Hematopoietic multipotent progenitor cell (in vitro differentiated cells): ENCODE measurements at regions not wholly inside any gene's neighbourhood (a gene's known extent, or its start where the extent isn't known, plus 50 kb on each side); places are given as distances from the start of the nearest gene placed in this dataset.
"Not testable (repeated sequence)": the region's sequence is repeated elsewhere in the genome, so short reads cannot be mapped to it uniquely, and the experiment has no call there.

Experiments
- DNase-seq, 3 donors: peaks; one replicate each; pipeline ENCODE4 v3.0.0-alpha.2; 2011 to 2015; ENCODE audit warnings: low read depth in 2 of 3, low spot score in 2 of 3

GRCh38 chr9:754150-754931 lies 87.2 kb upstream of the DMRT1 start:
- DNase-seq, result peak in 1 of 3 donors; percentile 29

DNA sequence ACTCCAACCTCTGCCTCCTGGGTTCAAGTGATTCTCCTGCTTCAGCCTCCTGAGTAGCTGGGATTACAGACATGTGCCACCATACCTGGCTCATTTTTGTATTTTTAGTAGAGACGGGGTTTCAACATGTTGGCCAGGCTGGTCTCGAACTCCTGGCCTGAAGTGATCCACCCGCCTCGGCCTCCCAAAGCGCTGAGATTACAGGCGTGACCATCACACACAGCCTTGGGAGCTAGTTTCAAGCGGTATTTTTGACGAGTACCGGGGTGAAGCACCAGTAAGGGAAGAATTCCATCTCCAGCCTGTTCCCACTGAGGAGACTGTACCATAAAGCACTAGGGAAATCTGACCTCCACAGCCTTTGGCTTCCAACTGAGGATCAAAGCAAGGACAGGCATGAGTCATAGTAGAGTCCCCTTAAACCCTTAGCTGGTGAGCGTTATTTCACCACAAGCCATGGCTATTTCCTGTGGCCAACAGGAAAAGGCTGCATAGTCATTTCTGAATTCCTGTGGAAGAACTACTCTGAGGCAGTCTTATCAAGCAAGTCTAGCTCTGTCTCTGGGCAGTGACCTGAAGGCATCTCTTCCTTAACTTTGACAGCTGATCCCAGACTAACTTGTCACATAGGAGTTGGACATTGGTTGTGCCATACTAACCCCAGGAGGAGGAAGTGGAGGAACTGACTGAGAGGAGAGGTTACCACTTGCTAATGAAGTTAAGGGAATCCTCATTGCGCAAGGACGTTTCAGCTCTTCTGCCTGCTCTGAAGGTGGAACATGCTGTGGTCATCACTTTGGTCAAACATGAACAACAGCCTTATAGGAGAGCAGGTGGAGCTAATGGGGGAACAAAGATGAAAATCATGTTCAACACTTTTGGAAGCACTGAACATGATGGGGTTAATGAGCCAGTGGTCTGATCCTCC lies 85.8 kb upstream of the DMRT1 start:
- peak in 1 of 3 donors; percentile 50 for DNase-seq

GRCh38 chr9:757246-757881 lies 84.1 kb upstream of the DMRT1 start:
- peak in 2 of 3 donors; percentile 47 to 74 for DNase-seq

DNA sequence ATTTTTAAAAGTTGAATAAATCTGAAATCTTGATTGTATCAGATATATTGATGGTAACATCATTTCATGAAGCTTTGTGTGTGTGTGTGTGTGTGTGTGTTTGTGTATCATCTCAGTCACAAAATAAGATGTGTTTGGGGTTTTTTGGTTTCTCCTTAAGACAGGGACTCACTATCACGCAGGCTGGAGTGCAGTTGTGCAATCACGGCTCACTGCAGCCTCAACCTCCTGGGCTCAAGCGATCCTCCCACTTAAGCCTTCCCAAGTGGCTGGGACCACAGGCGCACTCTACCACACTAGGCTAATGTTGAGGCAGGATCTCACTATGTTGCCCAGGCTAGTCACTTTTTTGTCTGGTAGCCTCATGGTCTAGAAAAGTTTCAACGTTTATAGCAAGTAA lies 83.4 kb upstream of the DMRT1 start:
- no peak for DNase-seq

- no peak for DNase-seq
These were observed 82.0 kb upstream of the DMRT1 start for GRCh38 chr9:759541-759940.

- no peak for DNase-seq
These were observed 81.3 kb upstream of the DMRT1 start for GRCh38 chr9:759983-760736.

GRCh38 chr9:761176-761792 lies 80.2 kb upstream of the DMRT1 start:
- no peak for DNase-seq

- no peak for DNase-seq
These were observed 79.5 kb upstream of the DMRT1 start for GRCh38 chr9:761793-762560.

DNA sequence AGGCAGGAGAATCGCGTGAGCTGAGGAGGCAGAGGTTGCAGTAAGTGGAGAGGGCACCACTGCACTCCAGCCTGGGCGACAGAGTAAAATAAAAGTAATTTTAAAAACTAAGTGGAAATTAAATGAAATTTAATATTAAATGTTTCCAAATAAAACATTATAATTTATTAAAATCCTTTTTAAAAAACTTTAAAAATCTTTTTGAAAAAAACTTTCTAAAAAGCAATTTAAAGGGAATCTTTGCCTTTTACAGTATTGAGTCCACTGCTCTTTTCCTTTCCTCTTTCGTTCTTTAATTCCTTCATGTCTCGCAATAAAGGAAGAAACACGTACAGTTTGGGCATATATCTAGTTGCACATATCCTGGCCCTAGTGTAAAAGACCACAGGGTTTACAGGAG lies 77.8 kb upstream of the DMRT1 start:
- DNase-seq, result no peak

GRCh38 chr9:764105-764524 lies 77.4 kb upstream of the DMRT1 start:
- peak in 2 of 3 donors; percentile 62 to 83 for DNase-seq

GRCh38 chr9:764986-765385 lies 76.5 kb upstream of the DMRT1 start:
- DNase-seq, result no peak

DNA sequence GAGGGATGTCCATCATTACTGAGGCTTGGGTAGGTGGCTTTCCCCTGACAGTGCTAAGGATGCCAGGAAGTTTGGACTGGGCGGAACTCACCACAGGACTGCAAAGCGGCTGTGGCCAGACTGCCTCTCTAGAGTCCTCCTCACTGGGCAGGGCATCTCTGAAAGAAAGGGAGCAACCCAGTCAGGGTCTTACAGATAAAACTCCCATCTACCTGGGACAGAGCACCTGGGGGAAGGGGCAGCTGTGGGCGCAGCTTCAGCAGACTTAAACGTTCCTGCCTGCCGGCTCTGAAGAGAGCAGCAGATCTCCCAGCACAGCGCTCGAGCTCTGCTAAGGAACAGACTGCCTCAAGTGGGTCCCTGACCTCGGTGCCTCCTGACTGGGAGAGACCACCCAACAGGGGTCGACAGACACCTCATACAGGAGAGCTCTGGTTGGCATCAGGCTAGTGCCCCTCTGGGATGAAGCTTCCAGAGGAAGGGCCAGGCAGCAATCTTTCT lies 74.4 kb upstream of the DMRT1 start:
- not testable (repeated sequence) for DNase-seq

DNA sequence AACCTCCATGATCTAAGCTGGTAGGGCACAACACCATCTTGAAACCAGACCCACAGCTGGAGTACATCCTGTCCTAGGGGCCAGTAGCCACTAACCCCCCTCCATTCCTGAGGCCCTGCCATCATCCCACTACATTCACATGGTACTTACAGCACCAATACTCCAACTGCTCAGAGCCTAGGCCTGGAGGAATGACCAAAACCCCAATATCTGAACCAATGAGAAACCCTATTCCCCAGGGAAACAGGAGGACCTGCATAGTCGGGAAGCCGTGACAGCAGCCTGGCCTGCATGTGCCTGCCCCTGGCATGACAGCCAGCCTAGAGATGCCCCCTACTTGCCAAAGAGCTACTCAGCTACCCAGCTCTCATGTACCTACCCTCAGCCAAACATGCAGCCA lies 65.4 kb upstream of the DMRT1 start:
- DNase-seq, result no peak

DNA sequence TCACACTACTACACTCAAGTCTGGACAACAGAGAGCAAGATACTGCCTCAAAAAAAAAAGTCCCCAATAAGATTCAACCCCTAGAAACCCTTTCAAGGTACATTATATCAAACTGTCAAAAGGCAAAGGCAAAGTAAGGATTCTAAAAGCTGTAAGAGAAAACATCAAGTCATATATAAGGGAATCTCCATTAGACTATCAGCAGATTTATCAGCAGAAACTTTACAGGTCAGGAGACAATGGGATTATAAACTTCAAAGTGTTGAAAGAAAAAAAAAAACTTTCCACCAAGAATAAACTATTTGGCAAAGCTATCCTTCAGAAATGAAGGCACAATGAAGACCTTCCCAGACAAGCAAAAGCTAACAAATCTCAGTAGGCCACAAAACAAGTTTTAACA lies 63.5 kb upstream of the DMRT1 start:
- no peak for DNase-seq

GRCh38 chr9:784202-784601 lies 57.3 kb upstream of the DMRT1 start:
- no peak for DNase-seq

DNA sequence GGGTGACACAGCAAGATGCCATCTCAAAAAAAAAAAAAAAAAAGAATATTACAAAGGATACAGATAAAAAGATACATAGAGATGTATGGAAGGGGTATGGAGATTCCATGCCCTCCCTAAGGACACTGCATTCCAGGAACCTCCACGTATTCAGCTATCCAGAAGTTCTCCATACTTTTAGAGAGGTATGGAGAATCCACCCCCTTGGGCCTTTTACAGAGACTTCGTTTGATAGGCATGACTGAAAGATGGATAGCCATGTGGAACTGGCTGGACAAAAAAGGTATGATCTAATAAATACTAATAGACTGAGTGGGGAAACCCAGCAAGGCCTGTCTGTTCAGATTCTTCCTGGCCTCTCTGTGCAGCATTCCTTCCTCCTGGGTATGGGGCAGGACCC lies 56.6 kb upstream of the DMRT1 start:
- no peak for DNase-seq

DNA sequence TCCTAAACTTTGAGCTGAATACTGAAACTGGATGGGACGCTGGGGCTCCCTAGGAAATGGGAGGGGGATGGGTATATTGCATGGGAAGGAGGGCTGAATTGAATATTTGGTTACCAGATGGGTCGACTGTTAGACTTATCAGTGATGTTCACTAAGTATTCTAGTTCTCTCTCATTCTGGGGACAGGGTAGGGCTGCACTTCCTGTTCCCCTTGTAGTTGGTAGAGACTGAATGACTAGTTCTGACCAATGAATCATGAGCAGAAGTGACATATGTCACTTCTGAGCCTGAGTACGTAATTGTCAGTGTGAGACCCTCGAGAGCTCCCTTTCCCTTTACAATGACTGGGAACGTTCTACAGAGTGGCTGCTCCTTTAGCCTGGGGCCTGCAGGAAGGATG lies 55.5 kb upstream of the DMRT1 start:
- no peak for DNase-seq

DNA sequence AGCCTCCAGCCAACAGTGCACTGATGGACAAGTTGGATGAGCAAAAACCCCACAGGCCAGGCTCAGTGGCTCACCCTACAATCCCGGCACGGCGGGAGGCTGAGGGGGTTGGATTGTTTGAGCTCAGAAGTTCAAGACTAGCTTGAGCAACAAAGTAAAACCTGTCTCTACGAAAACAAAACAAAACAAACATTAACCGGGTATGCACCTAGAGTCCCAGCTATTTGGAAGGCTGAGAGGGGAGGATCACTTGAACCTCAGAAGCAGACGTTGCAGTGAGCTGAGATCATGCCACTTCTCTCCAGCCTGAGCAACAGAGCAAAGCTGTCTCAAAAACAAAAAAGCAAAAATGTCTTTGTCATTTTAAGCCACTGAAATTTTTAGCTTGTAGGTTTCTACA lies 55.1 kb upstream of the DMRT1 start:
- no peak for DNase-seq

DNA sequence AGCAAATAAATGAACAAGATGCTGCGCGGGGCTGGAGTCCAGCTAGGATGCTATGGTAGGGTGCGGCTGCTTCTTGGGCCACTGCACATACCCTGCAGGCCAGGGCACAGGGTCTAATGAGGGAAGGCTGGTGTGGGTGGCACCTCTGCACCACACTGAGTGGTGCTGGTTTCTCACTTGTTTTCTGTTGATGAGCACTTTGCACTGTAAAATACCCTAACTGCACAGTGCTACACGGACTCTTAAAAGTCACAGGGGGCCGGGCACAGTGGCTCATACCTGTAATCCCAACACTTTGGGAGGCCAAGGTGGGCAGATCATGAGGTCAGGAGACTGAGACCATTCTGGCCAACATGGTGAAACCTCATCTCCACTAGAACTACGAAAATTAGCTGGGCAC lies 52.7 kb upstream of the DMRT1 start:
- no peak for DNase-seq
